ENCODE measurements at regions not wholly inside any gene's neighbourhood (a gene's known extent, or its start where the extent isn't known, plus 50 kb on each side); places are given as distances from the start of the nearest gene placed in this dataset.

- Histone ChIP-seq H3K4me1 (no peaks in the 10 kb centered on the region), H3K27me3 (no peaks in the 10 kb centered on the region), H3K9me3 (no peaks in the 10 kb centered on the region), H3K4me3 (no peak overlapping the region), H3K27ac (no peak overlapping the region), H3K36me3 (no peaks in the 10 kb centered on the region)
- ATAC-seq (ENCODE audit: low FRiP score in 2 of 2), result no peak
- DNase-seq, result no peak
- WGBS, 2 donors, result 85 to 96% methylated on average over 2 of the region's 2 CpGs
- no peak for TF ChIP-seq POLR2AphosphoS5 (IDR thresholded peaks at IDR 0.05)
- TF ChIP-seq CTCF (IDR thresholded peaks at IDR 0.05), result no peak
- no peak for TF ChIP-seq EP300 (IDR thresholded peaks at IDR 0.05)
- TF ChIP-seq POLR2A (IDR thresholded peaks at IDR 0.05), result no peak
Observed at GRCh38 chr11:134815404-134815803, 403.4 kb upstream of the B3GAT1 start.

GRCh38 chr11:134807997-134808396 lies 396.0 kb upstream of the B3GAT1 start:
- no peaks in the 10 kb centered on the region for H3K4me1 ChIP-seq
- WGBS, 2 donors, result 75 to 78% methylated on average over 4 of the region's 4 CpGs
- no peak overlapping the region for H3K27ac ChIP-seq
- H3K27me3 ChIP-seq, result no peaks in the 10 kb centered on the region
- H3K36me3 ChIP-seq, result no peaks in the 10 kb centered on the region
- DNase-seq (no peak), ATAC-seq (ENCODE audit: low FRiP score in 2 of 2) (no peak)
- no peak overlapping the region for H3K4me3 ChIP-seq
- TF ChIP-seq POLR2AphosphoS5 (IDR thresholded peaks at IDR 0.05) (no peak), CTCF (IDR thresholded peaks at IDR 0.05) (no peak), POLR2A (IDR thresholded peaks at IDR 0.05) (no peak), EP300 (IDR thresholded peaks at IDR 0.05) (no peak)
- no peaks in the 10 kb centered on the region for H3K9me3 ChIP-seq

GRCh38 chr11:134802598-134802997 lies 390.6 kb upstream of the B3GAT1 start:
- DNase-seq, result no peak

GRCh38 chr11:134802116-134802515 lies 390.1 kb upstream of the B3GAT1 start:
- DNase-seq (no peak), ATAC-seq (ENCODE audit: low FRiP score in 2 of 2) (no peak)
- TF ChIP-seq POLR2A (IDR thresholded peaks at IDR 0.05) (no peak), EP300 (IDR thresholded peaks at IDR 0.05) (no peak), CTCF (IDR thresholded peaks at IDR 0.05) (no peak), POLR2AphosphoS5 (IDR thresholded peaks at IDR 0.05) (no peak)
- Histone ChIP-seq H3K36me3 (no peaks in the 10 kb centered on the region), H3K9me3 (no peaks in the 10 kb centered on the region), H3K27me3 (no peaks in the 10 kb centered on the region), H3K4me3 (no peak overlapping the region), H3K4me1 (no peaks in the 10 kb centered on the region), H3K27ac (no peak overlapping the region)
- WGBS, 2 donors, result 27 to 34% methylated on average over 6 of the region's 6 CpGs

More at GRCh38 chr11:134802598-134802997, 390.6 kb upstream of the B3GAT1 start:
- WGBS, 2 donors, result 84 to 85% methylated on average over 3 of the region's 3 CpGs
- H3K9me3 ChIP-seq, result no peaks in the 10 kb centered on the region
- H3K4me1 ChIP-seq, result no peaks in the 10 kb centered on the region
- no peaks in the 10 kb centered on the region for H3K36me3 ChIP-seq
- no peak overlapping the region for H3K27ac ChIP-seq
- no peak for ATAC-seq (ENCODE audit: low FRiP score in 2 of 2)
- no peaks in the 10 kb centered on the region for H3K27me3 ChIP-seq
- H3K4me3 ChIP-seq, result no peak overlapping the region
- TF ChIP-seq CTCF (IDR thresholded peaks at IDR 0.05), result no peak

GRCh38 chr11:134801570-134801969 lies 389.5 kb upstream of the B3GAT1 start:
- ATAC-seq (ENCODE audit: low FRiP score in 2 of 2) (no peak), DNase-seq (no peak)
- Histone ChIP-seq H3K36me3 (no peaks in the 10 kb centered on the region), H3K4me3 (no peak overlapping the region), H3K27ac (no peak overlapping the region), H3K4me1 (no peaks in the 10 kb centered on the region), H3K9me3 (no peaks in the 10 kb centered on the region), H3K27me3 (no peaks in the 10 kb centered on the region)
- TF ChIP-seq CTCF (IDR thresholded peaks at IDR 0.05), result no peak
- TF ChIP-seq EP300 (IDR thresholded peaks at IDR 0.05), result no peak
- no peak for TF ChIP-seq POLR2A (IDR thresholded peaks at IDR 0.05)
- TF ChIP-seq POLR2AphosphoS5 (IDR thresholded peaks at IDR 0.05), result no peak
- WGBS, 2 donors, result 6 to 7% methylated on average over 5 of the region's 5 CpGs
